ENCODE measurements at regions not wholly inside any gene's neighbourhood (a gene's known extent, or its start where the extent isn't known, plus 50 kb on each side); places are given as distances from the start of the nearest gene placed in this dataset.

DNA sequence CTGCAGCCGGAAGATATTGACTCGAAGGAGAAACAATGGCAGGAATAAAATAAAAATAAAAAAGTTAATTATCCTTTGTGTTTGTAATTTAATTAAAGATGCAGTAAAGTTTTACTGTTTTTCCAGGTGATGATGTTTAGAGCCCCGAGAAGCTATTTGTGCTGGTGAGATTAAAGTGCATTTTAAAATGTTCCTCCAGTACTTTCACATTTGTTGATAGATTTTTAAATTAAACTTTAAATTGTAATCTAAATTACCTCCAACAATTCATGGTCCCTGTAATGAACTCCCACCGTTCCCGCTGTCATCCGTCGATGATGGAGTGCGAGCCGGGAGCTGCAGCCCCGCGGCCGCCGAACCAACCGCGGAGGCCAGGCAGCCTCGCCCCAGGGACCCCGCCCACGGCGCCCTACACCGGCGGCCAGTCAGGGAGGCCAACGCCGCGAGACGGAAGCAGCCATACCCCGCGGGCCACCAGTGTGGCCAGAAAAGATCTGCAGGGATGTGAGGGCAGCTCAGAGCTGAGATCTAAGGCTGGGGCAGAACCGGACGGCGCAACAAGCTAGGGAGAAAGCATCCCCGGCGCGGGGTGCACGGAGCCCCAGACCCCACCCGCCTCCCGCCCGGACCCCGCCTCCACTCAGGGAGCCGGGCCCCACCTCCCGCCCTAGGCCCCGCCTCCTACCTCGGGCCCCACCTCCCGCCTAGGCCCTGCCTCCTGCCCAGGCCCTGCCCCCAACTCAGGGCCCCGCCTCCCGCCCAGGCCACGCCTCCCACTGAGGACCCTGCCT is 104.0 kb downstream of the FAM53A start:
- peak overlapping the region; percentile 59 to 61 for H3K4me3 ChIP-seq (replicated peaks in 1 of 2; ENCODE audit: low read depth in 2 of 2, low read length in 2 of 2)
- DNase-seq (ENCODE audit: low read depth in 2 of 2): peak; percentile 93 to 98

DNA sequence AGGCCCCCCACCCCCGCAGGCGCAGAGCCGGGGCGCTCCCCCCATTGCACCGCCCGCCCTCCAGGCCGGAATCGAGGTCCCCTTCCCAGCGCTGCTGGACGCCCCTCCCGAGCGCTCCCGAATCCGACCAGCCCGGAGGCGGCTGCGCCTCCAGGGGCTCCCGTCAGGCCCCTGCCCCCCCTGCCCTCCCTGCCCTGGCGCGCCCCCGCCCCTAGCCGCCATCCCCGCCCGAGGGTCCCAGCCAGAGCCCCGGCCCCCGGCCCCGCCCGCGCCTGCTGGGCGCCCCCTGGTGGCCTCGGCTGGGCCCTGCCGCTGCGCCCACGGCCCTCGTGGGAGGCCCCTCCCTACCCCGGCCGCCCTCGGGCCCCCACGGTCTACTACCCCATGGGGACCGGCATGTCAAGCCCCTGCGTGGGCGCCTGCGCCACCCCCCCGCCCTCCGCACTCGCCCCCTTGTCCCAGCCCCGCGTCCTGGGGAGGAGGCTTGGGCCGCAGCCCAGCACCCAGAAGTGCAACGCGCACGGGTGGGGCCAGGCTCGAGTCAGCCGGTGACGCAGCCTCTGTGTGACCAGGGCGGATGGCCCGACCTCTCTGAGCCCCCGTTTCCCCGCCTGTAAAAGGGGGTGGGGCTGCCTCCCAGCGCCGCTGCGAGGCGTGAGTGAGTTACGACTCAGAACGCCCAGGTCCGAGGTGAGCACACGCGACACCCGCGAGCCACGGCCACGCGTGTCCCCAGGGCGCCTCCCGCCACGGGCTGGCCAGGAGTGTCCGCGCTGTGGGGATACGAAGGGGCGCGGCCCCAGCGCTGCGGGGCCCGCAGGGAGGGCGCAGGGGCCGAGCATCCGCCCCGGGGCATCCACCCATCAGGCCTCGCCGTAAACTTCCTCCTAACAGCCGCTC is 104.9 kb downstream of the FAM53A start:
- peak; percentile 12 for TF ChIP-seq CTCF (IDR thresholded peaks at IDR 0.05; ENCODE audit: low read depth, low read length)
- peak; percentile 84 for DNase-seq (ENCODE audit: low read depth in 2 of 2)
- peak overlapping the region; percentile 59 to 61 for H3K4me3 ChIP-seq (replicated peaks in 1 of 2; ENCODE audit: low read depth in 2 of 2, low read length in 2 of 2)

More for the DNA sequence above, 104.0 kb downstream of the FAM53A start:
- TF ChIP-seq CTCF (IDR thresholded peaks at IDR 0.05; ENCODE audit: low read depth, low read length): no peak

GRCh38 chr4:1578251-1578773 is 105.8 kb downstream of the FAM53A start:
- TF ChIP-seq CTCF (IDR thresholded peaks at IDR 0.05; ENCODE audit: low read depth, low read length): no peak
- H3K4me3 ChIP-seq (replicated peaks in 1 of 2; ENCODE audit: low read depth in 2 of 2, low read length in 2 of 2): peak overlapping the region in 1 of 2 donors; percentile 24
- no peak for DNase-seq (ENCODE audit: low read depth in 2 of 2)

DNA sequence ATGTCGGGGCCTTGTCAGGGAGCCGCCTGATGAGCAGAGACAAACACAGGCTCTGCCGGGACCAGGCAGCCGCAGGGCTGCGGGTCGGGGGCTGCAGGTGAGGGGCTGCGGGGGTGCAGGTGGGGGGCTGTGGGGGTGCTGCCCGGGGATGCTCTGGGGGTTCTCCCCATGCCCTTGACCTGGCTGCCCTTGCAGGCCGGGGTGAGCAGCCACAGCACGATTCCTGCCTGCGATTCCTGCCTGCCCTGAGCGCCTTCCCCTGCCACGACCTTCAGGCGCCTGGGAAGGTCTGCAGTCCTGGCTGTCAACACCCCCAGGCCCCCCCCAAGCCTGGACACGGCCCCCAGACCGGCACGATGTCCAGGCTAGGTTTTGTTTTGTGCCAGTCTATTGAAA is 106.3 kb downstream of the FAM53A start:
- DNase-seq (ENCODE audit: low read depth in 2 of 2): no peak
- TF ChIP-seq CTCF (IDR thresholded peaks at IDR 0.05; ENCODE audit: low read depth, low read length): no peak
- H3K4me3 ChIP-seq (replicated peaks in 1 of 2; ENCODE audit: low read depth in 2 of 2, low read length in 2 of 2): no peak overlapping the region

DNA sequence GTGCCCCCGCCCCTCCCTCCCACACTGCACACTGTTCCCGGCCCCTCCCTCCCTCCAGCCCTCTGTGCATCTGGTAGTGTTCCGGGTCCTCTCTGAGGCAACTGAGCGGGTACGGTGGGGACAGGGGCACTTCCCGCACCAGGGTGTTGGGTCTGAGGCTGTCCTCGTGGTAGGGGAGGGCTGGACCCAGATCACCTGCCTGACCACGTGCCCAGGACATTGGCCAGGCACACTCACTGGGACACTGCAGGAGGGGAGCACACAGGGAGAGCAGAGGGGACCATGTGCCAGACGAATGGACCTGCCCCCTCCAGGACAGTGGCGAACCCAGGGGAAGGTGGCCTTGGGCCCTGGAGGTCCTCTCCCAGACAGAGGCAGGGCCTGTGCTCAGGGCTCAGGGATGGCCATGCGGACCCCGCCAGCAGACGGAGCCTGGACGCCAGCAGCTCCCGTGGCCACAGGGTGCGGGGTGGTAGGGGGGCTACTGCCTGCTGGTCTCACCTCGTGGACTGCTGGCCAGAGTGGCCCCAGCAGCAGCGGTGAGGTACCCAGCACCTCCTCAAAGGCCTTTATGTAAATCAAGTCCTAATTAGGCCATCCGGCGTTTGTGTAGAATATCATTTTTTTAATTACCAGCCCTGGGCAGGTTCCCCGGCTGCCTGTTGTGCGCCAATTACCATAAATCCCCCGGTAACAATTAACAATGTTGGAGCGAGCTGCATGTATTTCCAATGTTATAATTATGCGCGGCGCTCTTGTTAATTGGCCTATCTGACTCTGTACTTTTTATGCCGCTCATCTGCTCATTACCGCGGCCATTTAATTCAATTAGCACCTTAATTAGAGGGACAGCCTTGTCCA is 106.9 kb downstream of the FAM53A start:
- H3K4me3 ChIP-seq (replicated peaks in 1 of 2; ENCODE audit: low read depth in 2 of 2, low read length in 2 of 2): no peak overlapping the region
- TF ChIP-seq CTCF (IDR thresholded peaks at IDR 0.05; ENCODE audit: low read depth, low read length): no peak
- no peak for DNase-seq (ENCODE audit: low read depth in 2 of 2)
